HepG2 (cell line): ENCODE measurements at regions not wholly inside any gene's neighbourhood (a gene's known extent, or its start where the extent isn't known, plus 50 kb on each side); places are given as distances from the start of the nearest gene placed in this dataset.

Experiments used
- ARID5B ChIP-seq: IDR thresholded peaks from 2 replicates; pipeline ENCODE4 v1.4.0; 2020; ENCODE audit warnings: mild to moderate bottlenecking, missing genetic modification reagents
- FIP1L1 ChIP-seq: fragments of 200-400 bp; formaldehyde crosslinking; IDR thresholded peaks from 2 replicates; pipeline ENCODE4 v1.6.1; 2018; ENCODE audit warnings: low read depth, mild to moderate bottlenecking, low read length, moderate library complexity, borderline replicate concordance; ENCODE audit not compliant: insufficient read depth
- FOSL1 ChIP-seq: sonication (generic); formaldehyde crosslinking; IDR thresholded peaks from 2 replicates; pipeline ENCODE4 v1.9.0; 2021; ENCODE audit warnings: missing genetic modification reagents, borderline replicate concordance
- GATAD1 ChIP-seq: IDR thresholded peaks from 2 replicates; pipeline ENCODE4 v1.6.1; 2016; ENCODE audit warnings: missing genetic modification reagents, missing compliant biosample characterization
- HBP1 ChIP-seq: IDR thresholded peaks from 2 replicates; pipeline ENCODE4 v1.6.1; 2016; ENCODE audit warnings: low read depth, control low read depth
- HINFP ChIP-seq: sonication (generic); formaldehyde crosslinking; IDR thresholded peaks from 2 replicates; pipeline ENCODE4 v1.4.0; 2020; ENCODE audit warnings: low read depth, mild to moderate bottlenecking, missing genetic modification reagents
- HMG20A ChIP-seq: IDR thresholded peaks from 2 replicates; pipeline ENCODE4 v1.6.1; 2016; ENCODE audit warnings: borderline replicate concordance
- HNF1B ChIP-seq: sonication (generic); formaldehyde crosslinking; IDR thresholded peaks from 2 replicates; pipeline ENCODE4 v1.5.1; 2020; ENCODE audit warnings: mild to moderate bottlenecking, moderate library complexity, missing genetic modification reagents
- HNF4A ChIP-seq: sonication (generic); formaldehyde crosslinking; IDR thresholded peaks from 2 replicates; pipeline ENCODE4 v1.4.0; 2020; ENCODE audit warnings: missing genetic modification reagents
- KDM6A ChIP-seq: IDR thresholded peaks from 2 replicates; pipeline ENCODE4 v1.6.1; 2016; ENCODE audit warnings: low read depth
- MLLT10 ChIP-seq: sonication (generic); formaldehyde crosslinking; IDR thresholded peaks from 2 replicates; pipeline ENCODE4 v1.4.0; 2020; ENCODE audit warnings: missing genetic modification reagents
- PPARG ChIP-seq: conservative IDR thresholded peaks from 2 replicates; pipeline ENCODE4 v1.6.1; 2016; ENCODE audit warnings: missing biosample characterization, missing genetic modification reagents
- TBX2 ChIP-seq: sonication (generic); formaldehyde crosslinking; IDR thresholded peaks from 2 replicates; pipeline ENCODE4 v1.5.0; 2020; ENCODE audit warnings: missing genetic modification reagents, mild to moderate bottlenecking, borderline replicate concordance
- TCF12 ChIP-seq, 2 experiments: fragments of 450-650 bp in 1 of 2; sonication (generic) in 1 of 2; formaldehyde crosslinking in 1 of 2; IDR thresholded peaks; 2 replicates each; pipeline versions ENCODE4 v1.6.1 to v1.8.0; 2017 to 2022; ENCODE audit warnings: antibody characterized with exemption in 1 of 2, mild to moderate bottlenecking in 1 of 2, missing genetic modification reagents in 1 of 2, moderate library complexity in 1 of 2
- ZNF557 ChIP-seq: sonication (generic); formaldehyde crosslinking; IDR thresholded peaks from 2 replicates; pipeline ENCODE4 v1.4.0; 2020; ENCODE audit warnings: missing genetic modification reagents
- TF ChIP-seq, protein P1 (sequence below): sonication (generic); formaldehyde crosslinking; IDR thresholded peaks from 2 replicates; pipeline ENCODE4 v1.4.0; 2020; ENCODE audit warnings: missing genetic modification reagents
- TF ChIP-seq, protein P2 (sequence below): sonication (generic); formaldehyde crosslinking; IDR thresholded peaks from 2 replicates; pipeline ENCODE4 v1.4.0; 2020; ENCODE audit warnings: missing genetic modification reagents

DNA sequence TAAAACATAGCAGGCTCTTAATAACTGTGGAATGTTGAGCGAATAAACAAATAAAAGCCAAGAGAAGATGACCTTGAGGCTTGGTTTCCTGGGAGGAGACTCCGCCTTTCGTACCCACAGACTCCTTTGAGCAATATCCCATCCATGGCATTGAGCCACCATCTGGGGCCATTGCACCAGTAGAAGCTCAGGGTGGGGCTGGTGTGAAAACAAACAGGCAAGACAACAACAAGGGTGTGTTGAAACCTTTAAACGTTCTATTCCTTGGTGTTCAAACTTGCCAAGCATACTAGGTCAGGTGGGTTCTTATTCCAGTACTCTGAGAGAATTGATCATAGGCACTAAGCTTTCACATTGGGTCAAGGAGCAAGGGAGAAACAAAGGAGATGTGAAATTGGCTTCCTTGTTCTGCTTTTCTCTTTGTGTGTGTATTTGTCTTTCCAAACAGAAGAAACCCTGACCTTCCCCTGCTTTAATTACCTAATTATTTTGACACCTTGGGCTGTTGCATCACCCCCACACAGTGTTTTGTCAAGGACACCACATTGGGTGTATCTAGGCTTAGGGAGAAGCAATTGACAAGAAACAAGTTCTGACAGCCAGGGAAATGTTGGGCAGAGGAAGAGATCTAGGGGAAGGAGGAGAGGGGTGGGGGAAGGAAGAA, 105.1 kb upstream of the BCL6 start (continued):
- TF ChIP-seq ARID5B (0 out of 2 replicates have a peak, but pooled peaks have one; percentile 28), HNF1B (CRISPR knock-in tag) (no peak), FIP1L1 (no peak), TBX2 (CRISPR knock-in tag) (0 out of 2 replicates have a peak, but pooled peaks have one; percentile 28), HBP1 (no peak), GATAD1 (no peak), HNF4A (CRISPR knock-in tag) (peak; percentile 22; the same call in 1 of the 2 replicates), KDM6A (CRISPR knock-in tag) (no peak), ZNF557 (CRISPR knock-in tag) (no peak), PPARG (no peak), FOSL1 (CRISPR knock-in tag) (no peak), TCF12 (IDR thresholded peaks at IDR 0.05) (no peak), TCF12 (CRISPR knock-in tag; IDR thresholded peaks at IDR 0.05) (no peak), HMG20A (CRISPR knock-in tag) (0 out of 2 replicates have a peak, but pooled peaks have one; percentile 48), MLLT10 (CRISPR knock-in tag) (no peak), HINFP (CRISPR knock-in tag) (no peak)
- TF ChIP-seq, protein P1, sequence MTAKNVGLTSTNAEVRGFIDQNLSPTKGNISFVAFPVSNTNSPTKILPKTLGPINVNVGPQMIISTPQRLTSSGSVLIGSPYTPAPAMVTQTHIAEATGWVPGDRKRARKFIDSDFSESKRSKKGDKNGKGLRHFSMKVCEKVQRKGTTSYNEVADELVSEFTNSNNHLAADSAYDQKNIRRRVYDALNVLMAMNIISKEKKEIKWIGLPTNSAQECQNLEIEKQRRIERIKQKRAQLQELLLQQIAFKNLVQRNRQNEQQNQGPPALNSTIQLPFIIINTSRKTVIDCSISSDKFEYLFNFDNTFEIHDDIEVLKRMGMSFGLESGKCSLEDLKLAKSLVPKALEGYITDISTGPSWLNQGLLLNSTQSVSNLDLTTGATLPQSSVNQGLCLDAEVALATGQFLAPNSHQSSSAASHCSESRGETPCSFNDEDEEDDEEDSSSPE (CRISPR knock-in tag): no peak
- TF ChIP-seq, protein P2, sequence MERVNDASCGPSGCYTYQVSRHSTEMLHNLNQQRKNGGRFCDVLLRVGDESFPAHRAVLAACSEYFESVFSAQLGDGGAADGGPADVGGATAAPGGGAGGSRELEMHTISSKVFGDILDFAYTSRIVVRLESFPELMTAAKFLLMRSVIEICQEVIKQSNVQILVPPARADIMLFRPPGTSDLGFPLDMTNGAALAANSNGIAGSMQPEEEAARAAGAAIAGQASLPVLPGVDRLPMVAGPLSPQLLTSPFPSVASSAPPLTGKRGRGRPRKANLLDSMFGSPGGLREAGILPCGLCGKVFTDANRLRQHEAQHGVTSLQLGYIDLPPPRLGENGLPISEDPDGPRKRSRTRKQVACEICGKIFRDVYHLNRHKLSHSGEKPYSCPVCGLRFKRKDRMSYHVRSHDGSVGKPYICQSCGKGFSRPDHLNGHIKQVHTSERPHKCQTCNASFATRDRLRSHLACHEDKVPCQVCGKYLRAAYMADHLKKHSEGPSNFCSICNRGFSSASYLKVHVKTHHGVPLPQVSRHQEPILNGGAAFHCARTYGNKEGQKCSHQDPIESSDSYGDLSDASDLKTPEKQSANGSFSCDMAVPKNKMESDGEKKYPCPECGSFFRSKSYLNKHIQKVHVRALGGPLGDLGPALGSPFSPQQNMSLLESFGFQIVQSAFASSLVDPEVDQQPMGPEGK (CRISPR knock-in tag): peak; percentile 24; the same call in 1 of the 2 replicates
